OCI-LY1 (cell line): ENCODE measurements at regions not wholly inside any gene's neighbourhood (a gene's known extent, or its start where the extent isn't known, plus 50 kb on each side); places are given as distances from the start of the nearest gene placed in this dataset.
"Not testable (repeated sequence)": the region's sequence is repeated elsewhere in the genome, so short reads cannot be mapped to it uniquely, and the experiment has no call there.

Source experiments
- H2AFZ ChIP-seq: fragments of 200-600 bp; sonication (generic), shearing (Covaris generic); 2 replicates; pipeline ENCODE4 v1.6.0; 2014; ENCODE audit warnings: antibody characterized with exemption, mild to moderate bottlenecking, low read length
- H3F3A ChIP-seq: fragments of 200-600 bp; sonication (generic), shearing (Covaris generic); 2 replicates; pipeline ENCODE4 v1.6.0; 2014; ENCODE audit warnings: mild to moderate bottlenecking, antibody characterized with exemption, low read length, moderate library complexity; ENCODE audit not compliant: insufficient read depth
- H3K27ac ChIP-seq: fragments of 200-600 bp; sonication (generic); 2 replicates; pipeline ENCODE4 v1.5.1; 2014; ENCODE audit warnings: low read length, mixed run types, mild to moderate bottlenecking, low read depth; ENCODE audit not compliant: poor library complexity, severe bottlenecking
- H3K27me3 ChIP-seq: fragments of 200-600 bp; sonication (generic); 2 replicates; pipeline ENCODE4 v1.6.0; 2014; ENCODE audit warnings: antibody characterized with exemption, mild to moderate bottlenecking, low read length, moderate library complexity; ENCODE audit not compliant: insufficient read depth
- H3K36me3 ChIP-seq: fragments of 200-600 bp; sonication (generic); 2 replicates; pipeline ENCODE4 v1.6.1; 2014; ENCODE audit warnings: mild to moderate bottlenecking, antibody characterized with exemption, low read length, moderate library complexity, mixed read lengths; ENCODE audit not compliant: insufficient read depth
- H3K4me1 ChIP-seq: fragments of 200-600 bp; sonication (generic); 2 replicates; pipeline ENCODE4 v1.5.1; 2014; ENCODE audit warnings: mild to moderate bottlenecking, low read length, moderate library complexity; ENCODE audit not compliant: insufficient read depth, severe bottlenecking
- H3K4me2 ChIP-seq: fragments of 200-600 bp; sonication (generic), shearing (Covaris generic); 2 replicates; pipeline ENCODE4 v1.6.1; 2014; ENCODE audit warnings: low read length
- H3K4me3 ChIP-seq: fragments of 200-600 bp; sonication (generic); 2 replicates; pipeline ENCODE4 v1.5.1; 2014; ENCODE audit warnings: low read length, low read depth, mild to moderate bottlenecking, mixed read lengths; ENCODE audit not compliant: poor library complexity, severe bottlenecking
- H3K79me2 ChIP-seq: fragments of 200-600 bp; shearing (Covaris generic); 2 replicates; pipeline ENCODE4 v1.6.1; 2016; ENCODE audit warnings: mixed run types, low read length, mixed read lengths; ENCODE audit not compliant: insufficient read depth
- H3K9ac ChIP-seq: fragments of 200-600 bp; sonication (generic), shearing (Covaris generic); 2 replicates; pipeline ENCODE4 v1.6.1; 2014; ENCODE audit warnings: mild to moderate bottlenecking, low read length, mixed read lengths
- H3K9me2 ChIP-seq: fragments of 200-600 bp; sonication (generic), shearing (Covaris generic); 2 replicates; pipeline ENCODE4 v1.6.1; 2014; ENCODE audit warnings: low read depth, mild to moderate bottlenecking, low read length, mixed read lengths
- H3K9me3 ChIP-seq: fragments of 200-600 bp; shearing (Covaris generic); 2 replicates; pipeline ENCODE4 v1.6.1; 2014; ENCODE audit warnings: low read length, mixed read lengths
- H4K20me1 ChIP-seq: fragments of 200-600 bp; sonication (generic), shearing (Covaris generic); 2 replicates; pipeline ENCODE4 v1.6.0; 2016; ENCODE audit warnings: mild to moderate bottlenecking, low read length; ENCODE audit not compliant: insufficient read depth
- CTCF ChIP-seq: fragments of 200-600 bp; sonication (generic), shearing (Covaris generic); IDR thresholded peaks from 2 replicates; pipeline ENCODE4 v1.5.1; 2017; ENCODE audit warnings: mild to moderate bottlenecking, antibody characterized with exemption, low read length, moderate library complexity, mixed read lengths
- EZH2 ChIP-seq: fragments of 200-600 bp; sonication (generic), shearing (Covaris generic); IDR thresholded peaks from 2 replicates; pipeline ENCODE4 v1.8.0; 2017; ENCODE audit warnings: borderline replicate concordance, mixed run types, mild to moderate bottlenecking, antibody characterized with exemption, low read length, moderate library complexity, mixed read lengths

DNA sequence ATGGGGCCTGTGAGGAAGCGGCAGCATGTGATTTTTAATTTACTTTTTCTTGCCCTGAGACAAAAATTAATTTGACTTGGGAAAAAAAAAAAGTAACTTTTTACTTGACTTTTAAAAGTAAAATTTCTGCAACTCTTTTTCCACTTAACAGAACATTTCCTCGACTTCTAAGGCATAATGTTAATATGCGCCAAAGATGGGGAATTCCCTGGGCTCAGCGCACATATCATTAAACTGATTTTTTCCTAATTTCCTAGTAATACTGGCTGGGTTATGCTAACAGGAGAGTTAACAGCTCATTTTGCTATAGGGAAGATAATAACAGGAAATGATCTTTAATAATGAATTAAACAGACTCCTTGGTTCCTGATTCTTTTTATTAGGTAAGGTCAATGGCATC is 120.6 kb upstream of the CDH5 start:
- Histone ChIP-seq H3K79me2 (no peaks in the 10 kb centered on the region), H3K4me1 (no peaks in the 10 kb centered on the region), H3K9me2 (no peaks in the 10 kb centered on the region), H3K9me3 (no peaks in the 10 kb centered on the region), H3K27me3 (no peaks in the 10 kb centered on the region), H2AFZ (no peak overlapping the region), H3K4me2 (no peak overlapping the region), H4K20me1 (no peaks in the 10 kb centered on the region), H3F3A (no peaks in the 10 kb centered on the region), H3K9ac (no peak overlapping the region), H3K36me3 (no peaks in the 10 kb centered on the region), H3K4me3 (no peak overlapping the region), H3K27ac (no peak overlapping the region)
- TF ChIP-seq CTCF (no peak), EZH2 (no peak)

DNA sequence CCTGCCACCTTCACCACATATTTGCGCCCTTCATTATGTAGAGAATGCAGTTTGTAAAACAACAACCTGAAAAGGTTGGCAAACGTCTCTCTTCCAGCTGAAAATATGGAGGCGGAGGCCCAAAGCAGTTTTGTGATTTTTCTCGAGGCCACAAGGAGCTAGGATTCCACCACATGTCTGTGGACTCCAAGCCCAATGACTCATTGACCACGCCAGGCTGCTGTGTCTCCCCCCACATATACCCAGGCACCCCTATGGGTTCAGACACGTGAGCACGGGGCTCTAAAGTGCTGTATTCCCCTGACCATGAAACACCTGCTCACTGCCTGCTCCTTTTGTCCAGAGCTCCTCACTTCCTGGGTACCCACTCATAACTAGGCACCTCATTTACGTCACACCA is 121.4 kb upstream of the CDH5 start:
- Histone ChIP-seq H3K4me3 (no peak overlapping the region), H3K79me2 (no peaks in the 10 kb centered on the region), H3K9me2 (no peaks in the 10 kb centered on the region), H2AFZ (no peak overlapping the region), H3K4me2 (no peak overlapping the region), H3K4me1 (no peaks in the 10 kb centered on the region), H3K9me3 (no peaks in the 10 kb centered on the region), H3K36me3 (no peaks in the 10 kb centered on the region), H3K27ac (no peak overlapping the region), H3K9ac (no peak overlapping the region), H4K20me1 (no peaks in the 10 kb centered on the region), H3F3A (no peaks in the 10 kb centered on the region), H3K27me3 (no peaks in the 10 kb centered on the region)
- no peak for TF ChIP-seq EZH2
- no peak for TF ChIP-seq CTCF

DNA sequence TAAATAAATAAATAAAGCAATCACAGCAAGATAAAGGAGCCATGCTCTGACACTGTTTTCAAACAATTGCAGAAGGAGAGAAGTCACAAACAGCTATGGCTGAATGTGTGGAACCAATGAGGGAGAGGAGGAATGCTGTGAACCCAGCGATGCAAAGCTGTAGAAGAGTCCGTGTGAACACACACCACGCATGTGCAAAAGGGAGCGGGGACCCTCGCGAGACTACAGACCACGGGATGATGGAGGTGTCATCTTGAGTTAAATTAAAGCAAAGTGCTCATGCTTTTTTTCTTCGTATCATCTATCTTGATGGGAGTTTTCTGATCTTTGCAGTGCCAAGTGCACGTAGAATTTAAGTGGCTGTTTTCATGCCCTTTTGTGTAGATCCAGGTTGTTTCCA is 123.8 kb upstream of the CDH5 start:
- no peak overlapping the region for H3K9ac ChIP-seq
- TF ChIP-seq CTCF = no peak
- no peak for TF ChIP-seq EZH2
- H3K4me1 ChIP-seq = no peaks in the 10 kb centered on the region
- no peaks in the 10 kb centered on the region for H3K9me2 ChIP-seq
- H3K9me3 ChIP-seq = no peaks in the 10 kb centered on the region
- no peak overlapping the region for H3K4me3 ChIP-seq
- no peaks in the 10 kb centered on the region for H3F3A ChIP-seq
- no peak overlapping the region for H2AFZ ChIP-seq
- no peaks in the 10 kb centered on the region for H3K36me3 ChIP-seq
- no peak overlapping the region for H3K27ac ChIP-seq
- H3K27me3 ChIP-seq = no peaks in the 10 kb centered on the region
- no peak overlapping the region for H3K4me2 ChIP-seq
- H3K79me2 ChIP-seq = no peaks in the 10 kb centered on the region
- no peaks in the 10 kb centered on the region for H4K20me1 ChIP-seq

DNA sequence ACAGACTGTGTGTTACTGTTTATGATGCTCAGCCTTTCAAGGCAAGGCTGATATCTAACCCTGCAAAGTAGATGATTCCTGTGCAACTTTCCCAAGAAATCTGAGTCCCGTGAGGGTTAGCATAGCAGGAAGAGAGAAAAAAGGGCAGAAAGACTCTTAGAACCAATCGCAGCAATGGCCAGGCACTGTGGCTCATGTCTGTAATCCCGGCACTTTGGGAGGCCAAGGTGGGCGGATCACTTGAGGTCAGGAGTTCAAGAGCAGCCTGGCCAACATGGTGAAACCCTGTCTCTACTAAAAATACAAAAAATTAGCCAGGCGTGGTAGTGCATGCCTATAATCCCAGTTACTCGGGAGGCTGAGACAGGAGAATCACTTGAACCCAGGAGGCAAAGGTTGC is 124.3 kb upstream of the CDH5 start:
- H3K36me3 ChIP-seq, H2AFZ ChIP-seq, H3K9me3 ChIP-seq, H4K20me1 ChIP-seq, H3K4me3 ChIP-seq, H3F3A ChIP-seq, H3K9me2 ChIP-seq, H3K9ac ChIP-seq, H3K79me2 ChIP-seq, H3K4me2 ChIP-seq, H3K4me1 ChIP-seq, H3K27me3 ChIP-seq, H3K27ac ChIP-seq: not testable (repeated sequence)
